ENCODE measurements at regions not wholly inside any gene's neighbourhood (a gene's known extent, or its start where the extent isn't known, plus 50 kb on each side); places are given as distances from the start of the nearest gene placed in this dataset.

DNA sequence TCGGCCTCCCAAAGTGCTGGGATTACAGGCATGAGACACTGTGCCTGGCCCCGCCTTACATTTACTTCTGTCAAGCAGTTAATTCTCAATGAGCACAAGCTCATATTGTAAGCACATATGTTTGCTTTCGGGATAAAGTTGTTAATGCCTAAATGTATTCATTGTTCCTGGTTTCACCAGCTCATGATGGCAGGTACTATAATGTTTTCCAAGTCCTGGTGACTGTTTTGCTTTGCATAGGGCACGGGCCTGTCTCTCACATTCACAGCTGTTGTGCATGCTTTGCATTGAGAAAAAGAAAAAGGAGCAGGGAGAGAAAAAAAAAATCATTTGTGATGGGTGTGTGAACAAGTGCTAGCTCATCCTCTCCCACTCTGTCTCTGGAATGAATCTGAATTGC is 661.2 kb upstream of the TENM3 start:
- DNase-seq: no peak

DNA sequence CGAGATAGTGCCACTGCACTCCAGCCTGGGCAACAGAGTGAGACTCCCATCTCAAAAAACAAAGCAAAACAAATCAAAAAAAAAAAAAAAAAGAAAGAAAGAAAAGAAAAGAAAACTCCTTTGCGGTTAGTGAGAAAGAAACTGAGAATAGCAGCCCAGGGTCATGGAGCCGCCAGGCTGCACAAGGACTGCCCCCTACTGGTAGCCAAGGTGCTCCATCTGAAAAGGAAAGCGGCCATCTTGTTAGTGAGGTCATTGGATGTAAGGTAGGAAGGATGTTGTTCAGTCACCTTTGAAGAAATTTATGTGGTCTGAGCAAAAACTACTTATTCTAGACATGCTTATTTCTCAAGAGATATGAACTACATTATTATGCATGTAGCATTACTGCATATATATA is 660.6 kb upstream of the TENM3 start:
- DNase-seq: no peak

DNA sequence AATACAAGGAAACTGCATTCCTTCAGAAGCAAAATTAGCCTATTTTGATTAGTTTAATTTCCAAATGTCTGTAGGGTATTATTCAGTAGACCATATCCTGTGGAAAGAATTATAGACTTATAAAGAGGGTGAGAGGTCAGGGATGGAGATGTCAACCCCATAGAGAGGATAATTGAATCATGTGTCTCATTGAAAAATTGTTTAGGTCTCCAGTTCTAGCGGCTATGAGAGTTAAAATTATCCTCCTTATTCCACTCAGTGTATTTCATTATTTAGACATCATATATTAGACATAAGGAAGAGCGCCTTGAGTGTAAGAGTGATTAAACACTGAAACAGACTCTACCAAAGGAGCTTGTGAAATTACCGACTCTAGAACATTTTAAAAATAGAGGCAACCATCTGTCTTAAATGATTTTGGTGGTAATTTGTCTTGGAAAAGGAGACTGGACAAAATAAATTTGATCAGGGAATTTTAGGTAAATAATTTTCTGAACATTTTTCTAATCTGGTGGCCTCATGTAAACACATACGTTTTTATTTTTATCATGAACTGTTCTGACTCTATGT is 654.4 kb upstream of the TENM3 start:
- no peak for DNase-seq

DNA sequence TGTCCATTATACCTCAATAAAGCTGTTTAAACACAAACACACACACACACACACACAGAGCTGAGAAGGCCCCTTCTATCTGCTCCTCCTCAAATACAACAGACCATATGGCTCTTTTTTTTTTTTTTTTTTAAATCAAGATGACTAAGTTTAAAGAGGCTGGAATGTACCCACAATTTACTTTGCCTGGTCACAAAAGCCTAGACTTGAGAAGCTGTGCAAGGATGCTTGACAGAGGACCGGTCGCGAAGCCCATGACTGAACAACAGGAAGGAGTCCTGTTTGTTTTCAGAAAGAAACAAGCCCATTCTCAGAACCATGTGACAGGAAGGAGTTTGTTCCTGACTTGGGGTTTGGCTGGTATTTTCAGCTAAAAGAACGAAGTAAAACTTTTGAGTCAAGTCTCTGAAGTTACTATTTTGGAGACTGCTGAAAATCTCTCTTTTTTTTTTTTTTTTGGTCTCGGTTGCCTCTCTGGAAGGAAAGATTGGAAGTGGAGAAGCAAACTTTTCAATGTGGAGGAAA is 650.9 kb upstream of the TENM3 start:
- no peak for DNase-seq

DNA sequence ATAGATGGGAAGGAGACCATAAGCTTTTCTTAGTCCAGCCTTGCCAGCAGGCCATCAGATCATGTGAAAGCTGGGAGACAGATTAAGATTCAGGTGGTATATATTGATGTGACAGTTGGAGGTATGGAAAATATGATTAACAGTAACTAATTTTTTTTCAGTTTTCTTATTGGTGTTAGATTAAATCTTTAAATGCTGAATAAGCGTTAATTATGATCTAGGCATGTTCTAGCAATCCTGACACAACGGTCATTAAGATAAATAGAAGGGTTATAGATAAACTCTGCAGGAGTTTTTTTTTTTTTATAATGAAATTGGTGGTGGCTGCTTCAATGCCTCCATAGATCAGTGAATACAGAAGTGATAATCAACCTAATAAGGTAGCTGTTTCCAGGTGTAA is 649.5 kb upstream of the TENM3 start:
- no peak for DNase-seq

DNA sequence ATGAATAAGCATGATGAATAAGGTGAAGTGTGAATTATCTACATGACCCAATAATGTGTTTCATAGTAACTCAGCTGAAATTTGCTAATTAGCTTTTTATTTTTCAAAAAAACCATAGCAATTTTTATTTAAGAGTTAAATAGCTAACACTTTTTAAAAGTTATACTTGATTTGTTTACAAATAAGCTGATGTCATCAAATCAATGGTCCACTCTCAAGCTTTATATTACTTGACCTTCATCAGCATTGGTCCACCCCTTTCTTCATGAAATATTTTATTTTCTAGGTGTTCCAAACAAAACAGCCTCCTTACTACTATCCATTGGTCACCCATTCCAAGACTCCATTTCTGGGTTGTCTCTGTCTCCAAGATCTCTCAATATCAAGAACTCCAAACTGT is 649.0 kb upstream of the TENM3 start:
- no peak for DNase-seq

DNA sequence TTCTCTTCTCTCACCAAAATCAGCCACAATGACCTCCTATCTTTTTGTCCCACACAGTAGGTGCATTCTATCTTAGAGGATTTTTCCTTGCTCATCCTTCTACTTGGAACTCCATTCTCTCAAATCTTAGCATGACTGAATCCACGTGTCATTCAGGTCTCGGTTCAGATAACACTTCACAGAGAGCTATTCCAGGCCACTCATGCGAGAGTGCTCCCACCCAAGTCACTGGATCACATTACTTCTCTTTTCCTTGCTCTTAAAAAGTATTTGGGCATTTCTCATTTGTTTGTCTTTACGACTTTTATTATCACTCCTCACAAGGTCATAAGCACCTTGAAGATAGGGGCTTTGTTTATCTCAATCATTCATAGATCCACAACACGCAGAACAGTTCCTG is 647.5 kb upstream of the TENM3 start:
- DNase-seq: no peak

DNA sequence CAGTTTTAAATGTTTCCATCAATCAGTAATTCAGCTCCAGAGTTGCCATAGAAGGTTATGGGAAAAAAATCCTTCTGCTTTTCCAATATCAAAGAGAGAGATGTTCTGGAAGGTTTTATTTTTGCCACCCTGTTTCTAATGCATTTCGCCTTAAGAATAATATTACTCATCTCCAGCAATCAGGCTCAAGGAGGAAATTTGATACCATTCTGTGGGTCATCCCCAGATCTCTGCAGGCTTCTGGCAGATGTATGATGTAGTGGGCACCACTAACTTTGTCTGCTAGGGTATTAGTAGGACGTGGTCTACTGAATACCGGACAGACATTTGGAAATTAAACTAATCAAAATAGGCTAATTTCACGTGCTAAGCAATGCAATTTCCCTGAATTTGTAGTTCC is 645.4 kb upstream of the TENM3 start:
- DNase-seq: no peak

DNA sequence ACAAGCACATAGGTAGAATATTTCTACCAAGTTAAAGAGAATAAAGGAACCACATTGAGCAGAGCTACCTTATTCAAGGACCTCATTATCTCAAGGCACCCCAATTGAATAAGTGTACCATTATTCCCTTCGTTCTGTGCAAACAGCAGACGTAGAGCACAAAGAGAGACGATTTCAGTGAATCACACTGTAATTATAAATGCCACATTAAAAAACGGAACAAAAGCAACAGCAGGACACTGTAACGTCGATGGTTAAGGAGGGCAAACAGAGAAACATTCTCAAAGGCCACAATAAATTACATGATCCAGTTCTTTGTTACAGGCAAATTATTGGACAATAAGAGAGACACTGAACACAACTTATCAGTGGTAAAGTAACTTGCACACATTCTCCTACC is 644.1 kb upstream of the TENM3 start:
- no peak for DNase-seq

DNA sequence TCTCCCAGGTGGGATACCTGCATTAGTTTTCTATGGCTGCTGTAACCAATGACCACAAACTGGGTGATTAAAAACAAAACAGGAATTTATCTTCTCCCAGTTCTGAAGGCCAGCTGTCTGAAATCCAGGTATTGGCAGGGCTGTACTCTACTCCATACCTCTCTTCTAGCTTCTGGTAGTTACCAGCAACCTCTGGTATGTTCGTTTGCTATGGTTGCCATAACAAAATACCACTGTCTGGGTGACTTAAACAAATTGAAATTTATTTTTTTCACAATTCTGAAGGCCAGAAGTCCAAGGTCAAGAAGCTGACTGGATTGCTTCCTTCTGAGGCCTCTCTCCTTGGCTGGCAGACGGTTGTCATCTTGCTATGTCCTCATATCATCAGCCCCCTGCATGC is 642.1 kb upstream of the TENM3 start:
- DNase-seq: no peak

DNA sequence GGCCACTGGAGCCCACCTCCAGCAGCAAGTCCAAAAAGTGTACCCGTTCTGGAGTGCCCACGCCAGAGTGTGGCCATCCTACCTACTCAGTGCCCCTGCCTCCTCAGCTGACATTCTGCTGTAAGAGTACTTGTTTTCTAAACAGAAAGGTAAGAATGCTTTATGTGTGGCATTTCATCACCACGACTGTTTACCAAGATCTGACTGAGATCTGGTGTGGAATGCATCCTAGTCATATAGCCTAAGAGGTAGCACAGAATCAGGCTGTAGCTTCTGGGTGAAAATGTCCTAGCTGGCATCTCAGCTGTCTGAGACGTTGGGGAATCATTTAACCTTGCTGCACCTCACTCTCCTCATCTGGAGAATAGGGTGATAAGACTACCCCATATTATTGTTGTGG is 638.7 kb upstream of the TENM3 start:
- DNase-seq: no peak

DNA sequence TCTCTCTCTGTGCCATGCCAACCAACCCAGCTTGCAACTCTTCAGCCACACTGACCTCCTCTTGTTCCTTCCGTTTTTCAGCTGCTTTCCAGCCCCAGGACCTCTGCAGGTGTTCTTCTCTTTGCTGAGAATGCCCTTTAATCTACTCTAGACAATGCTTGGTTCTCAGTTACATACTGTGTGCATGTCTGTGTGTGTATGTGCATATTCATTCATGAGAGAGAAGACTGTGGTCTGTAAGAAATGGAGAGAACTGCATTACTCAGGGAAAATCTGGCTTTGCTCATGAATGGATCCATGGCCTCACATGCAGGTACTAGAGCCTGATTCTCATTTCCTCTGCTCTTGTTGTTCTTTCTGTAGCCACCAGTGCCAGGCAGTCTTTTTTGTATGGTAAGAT is 636.9 kb upstream of the TENM3 start:
- DNase-seq: no peak

DNA sequence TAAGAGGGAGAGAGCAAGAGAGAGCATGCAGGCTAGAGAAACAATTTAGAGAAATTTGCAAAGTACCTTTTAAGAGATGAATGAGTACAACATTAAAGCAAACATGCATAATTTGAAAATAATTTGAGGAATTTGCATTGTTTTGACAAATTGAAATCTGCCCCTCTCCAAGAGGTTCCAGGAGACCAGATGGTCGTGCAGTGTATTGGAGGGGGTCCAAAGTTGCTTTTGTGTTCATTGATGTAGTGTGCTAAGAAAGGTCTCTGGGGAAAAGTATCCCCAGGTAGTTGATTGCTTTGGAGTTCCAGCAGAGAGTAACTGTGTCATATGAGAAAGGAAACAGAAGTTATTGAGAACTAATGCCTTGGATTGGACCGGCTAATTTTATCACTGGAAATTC is 635.0 kb upstream of the TENM3 start:
- DNase-seq: no peak

DNA sequence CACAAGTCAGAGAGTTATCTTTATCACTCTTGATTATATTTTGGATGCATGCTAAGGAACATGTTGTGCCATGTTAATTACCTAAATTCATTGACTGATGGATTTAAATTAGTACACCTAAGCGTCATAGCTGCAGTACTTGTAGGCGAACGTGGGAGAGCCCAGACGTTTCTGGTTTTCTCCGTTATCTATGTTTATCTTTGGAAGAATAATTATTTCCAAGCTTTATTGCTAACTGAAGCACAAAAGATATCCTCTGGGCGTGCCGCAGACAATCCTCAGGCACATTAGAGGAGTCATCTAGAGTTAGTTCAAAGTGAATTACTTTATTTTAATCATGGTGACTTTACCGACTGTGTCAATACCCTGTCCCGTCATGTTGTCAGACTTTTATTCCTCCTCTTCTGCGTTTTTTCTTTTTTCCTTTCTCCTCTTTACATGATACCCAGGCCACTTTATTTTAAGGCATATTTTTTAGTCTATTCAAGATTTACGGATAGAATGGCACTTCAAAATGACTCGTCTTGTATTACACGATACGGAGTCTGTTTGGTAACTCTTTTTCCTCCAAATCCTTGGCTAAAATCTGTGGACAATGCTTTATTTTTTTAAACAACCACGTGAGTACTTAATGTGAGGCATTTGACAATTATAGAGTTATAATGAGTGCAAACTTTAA is 632.0 kb upstream of the TENM3 start:
- DNase-seq: no peak

DNA sequence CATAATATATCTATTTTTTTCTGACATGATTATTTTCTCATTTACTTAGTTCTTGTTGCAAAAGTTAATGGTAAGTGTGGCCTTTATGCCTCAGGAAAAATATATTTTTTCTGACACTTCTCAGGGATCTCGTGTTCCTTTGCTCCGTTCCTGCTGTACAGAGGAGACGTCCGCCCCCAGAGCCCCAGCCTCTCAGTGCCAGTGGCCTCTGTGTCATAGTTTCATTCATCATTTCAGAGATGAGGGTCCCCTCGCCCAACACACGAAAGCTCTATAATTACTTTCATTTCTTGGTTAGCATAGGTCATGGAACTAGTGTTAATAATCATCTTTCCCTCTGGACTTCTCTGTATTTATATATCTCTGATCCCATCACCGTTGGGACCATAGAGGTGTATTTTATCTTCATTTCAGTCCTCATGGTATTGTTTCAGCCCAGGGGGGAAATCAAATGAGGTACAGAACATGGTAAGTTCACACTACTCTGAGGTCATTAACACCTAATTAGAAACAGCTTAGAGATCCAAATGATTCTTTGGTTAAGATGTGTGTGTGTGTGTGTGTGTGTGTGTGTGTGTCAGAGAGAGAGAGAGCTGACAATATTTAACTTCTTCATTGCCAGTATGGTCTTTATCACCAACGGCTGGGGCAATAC is 631.1 kb upstream of the TENM3 start:
- DNase-seq: no peak

DNA sequence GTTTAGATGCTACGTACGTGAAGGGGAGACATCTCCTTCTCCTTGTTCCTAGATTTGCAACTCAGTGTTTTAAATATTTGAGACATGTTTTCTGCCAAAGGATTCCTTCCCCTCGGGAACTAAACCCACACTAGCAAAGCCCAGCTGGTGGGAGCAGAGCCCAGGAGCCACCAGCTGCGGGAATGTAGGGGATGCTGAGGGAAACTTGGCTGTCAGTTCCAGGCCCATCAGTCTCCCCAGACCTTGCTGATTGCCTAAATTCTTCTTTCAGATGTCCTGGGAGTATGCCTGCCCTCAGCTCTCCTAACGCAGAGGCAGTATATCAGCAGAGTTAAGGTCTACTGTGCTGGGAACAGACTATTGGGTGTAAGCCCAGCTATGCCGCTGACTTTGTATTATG is 630.0 kb upstream of the TENM3 start:
- DNase-seq: no peak

DNA sequence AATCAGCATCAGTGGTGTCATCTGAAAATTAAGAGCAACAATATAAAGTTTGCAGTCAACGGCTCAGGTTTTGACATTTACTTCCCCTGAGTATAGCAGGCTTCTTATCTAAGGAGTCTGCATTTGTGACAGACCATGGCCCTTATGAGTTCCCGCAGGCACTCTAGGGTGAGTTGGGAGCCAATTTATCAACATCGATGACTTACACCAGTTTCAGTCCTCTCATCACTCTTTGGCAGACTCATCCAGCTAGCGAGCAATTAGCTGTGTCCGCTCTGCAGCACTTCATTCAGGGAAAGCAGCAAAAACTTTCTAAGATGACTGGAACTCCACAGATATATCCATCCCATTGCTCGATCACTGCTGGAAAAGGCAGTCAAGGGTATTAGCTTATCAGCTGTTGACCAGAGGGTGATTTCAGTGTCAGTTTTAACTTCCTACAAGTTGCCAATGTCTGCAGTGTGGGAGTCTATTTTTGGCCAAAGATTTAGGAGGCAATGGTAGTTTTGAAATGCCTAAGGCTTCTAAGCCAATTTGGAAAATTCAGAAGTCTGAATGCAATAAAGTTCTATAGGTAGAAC is 625.1 kb upstream of the TENM3 start:
- DNase-seq: no peak

DNA sequence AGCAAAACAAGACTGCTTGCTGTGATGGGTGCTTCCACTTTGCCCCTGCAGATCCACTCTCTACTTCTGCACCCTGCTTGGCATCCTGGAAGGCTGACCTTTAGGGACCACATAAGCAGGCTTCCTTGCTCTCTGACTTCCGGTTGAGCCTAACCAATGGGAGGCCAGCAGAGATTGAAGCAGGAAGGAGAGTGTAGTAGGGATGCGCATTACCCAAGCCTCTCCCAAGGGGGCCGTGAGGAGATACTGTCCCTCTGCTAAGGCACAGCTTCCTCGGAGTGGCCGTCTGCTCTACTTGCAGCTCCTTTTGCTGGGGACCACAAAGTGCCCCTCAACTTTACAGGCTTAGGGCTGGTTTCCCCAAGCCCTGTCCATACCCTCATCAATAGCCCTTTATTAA is 624.3 kb upstream of the TENM3 start:
- no peak for DNase-seq

DNA sequence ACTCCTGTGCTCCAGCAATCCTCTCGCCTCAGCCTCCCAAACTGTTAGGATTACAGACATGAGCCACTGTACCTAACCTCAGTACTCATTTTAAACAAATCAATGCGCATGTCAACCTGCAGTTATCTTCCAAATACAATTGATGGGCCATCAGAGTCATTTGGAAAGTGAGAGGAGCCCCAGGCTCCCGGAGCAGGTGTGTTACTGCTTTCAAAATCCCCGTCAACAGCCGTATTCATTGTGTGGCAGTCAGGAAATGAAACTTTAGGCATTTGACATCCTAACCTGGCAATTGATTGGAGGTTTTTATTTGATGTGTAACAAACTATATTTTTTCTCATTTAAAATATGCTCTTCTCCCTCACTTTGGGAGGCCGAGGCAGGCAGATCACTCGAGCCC is 623.6 kb upstream of the TENM3 start:
- no peak for DNase-seq

DNA sequence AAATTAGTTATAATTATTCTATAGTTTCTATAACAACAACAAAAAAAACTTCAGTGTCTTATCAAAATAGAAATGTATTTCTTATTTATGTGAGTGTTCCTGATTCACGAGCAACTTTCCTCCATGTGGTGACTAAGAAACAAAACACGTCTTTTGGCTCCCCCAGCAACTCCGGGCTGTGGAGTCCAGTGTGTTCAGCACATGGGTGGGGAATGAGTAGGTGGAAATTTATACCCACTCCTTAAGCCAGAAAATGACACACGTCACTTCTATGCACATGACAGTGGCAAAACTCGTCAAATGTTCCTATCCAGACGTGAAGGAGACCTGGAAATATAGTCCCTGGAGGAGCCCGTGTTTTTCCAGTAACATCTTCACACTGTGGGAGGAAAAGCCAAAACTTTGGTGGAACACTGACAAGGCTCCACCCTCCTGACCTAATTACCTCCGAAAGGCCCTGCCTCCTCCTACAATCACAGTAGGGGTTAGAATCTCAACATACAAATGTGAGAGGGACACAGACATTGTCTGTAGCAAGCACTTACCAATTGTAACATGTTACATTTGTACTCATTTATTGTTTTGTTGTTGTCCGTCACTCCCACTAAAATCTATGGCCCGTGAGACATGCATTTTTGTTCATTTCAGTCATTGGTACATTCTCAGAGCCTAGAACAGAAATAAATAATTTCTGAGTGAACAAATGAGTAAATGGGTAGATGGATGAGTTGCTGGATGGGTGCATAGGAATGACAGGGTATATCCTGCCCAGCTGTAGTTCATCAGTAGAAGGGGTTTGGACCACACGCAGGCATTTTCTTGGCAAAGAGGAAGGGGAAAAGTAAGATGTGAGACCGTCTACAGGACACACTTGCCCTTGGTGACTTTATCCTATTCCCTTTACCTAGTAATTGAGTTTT is 605.8 kb upstream of the TENM3 start:
- no peak for DNase-seq

DNA sequence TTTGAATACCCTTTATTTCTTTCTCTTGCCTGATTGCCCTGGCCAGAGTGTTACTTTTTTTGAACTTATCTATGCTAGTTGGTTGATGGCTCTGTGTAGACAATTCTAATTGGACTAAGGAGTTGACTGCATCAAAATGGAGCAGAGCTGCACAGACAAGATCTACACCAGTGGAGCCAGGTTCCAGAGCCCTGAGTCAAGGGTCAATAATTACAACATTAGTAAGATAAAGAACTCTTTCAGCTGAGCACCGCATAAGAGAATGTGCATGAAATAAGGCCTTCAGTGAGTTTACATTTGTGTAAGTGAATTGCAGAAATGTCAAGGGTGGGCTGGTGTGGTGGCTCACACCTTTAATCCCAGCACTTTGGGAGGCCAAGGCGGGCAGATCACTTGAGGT is 599.7 kb upstream of the TENM3 start:
- no peak for DNase-seq

DNA sequence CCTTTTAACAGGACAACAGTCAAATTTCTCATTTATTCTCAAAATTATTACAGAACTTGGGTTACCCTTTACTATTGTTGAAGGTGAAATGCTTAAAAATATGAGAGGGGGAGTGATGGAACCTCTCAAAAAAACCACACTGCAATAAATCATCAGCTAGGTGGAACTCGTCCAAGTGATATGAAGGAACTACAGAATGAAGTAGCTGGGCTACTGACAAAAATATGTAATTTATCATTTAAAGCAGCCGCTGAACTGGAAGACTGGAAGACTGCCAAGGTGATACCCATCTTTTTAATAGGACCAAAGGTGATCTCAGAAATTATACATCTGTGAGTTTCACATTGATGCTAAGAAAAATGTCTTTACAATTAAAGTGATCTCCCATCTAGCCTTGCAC is 597.7 kb upstream of the TENM3 start:
- DNase-seq: no peak

DNA sequence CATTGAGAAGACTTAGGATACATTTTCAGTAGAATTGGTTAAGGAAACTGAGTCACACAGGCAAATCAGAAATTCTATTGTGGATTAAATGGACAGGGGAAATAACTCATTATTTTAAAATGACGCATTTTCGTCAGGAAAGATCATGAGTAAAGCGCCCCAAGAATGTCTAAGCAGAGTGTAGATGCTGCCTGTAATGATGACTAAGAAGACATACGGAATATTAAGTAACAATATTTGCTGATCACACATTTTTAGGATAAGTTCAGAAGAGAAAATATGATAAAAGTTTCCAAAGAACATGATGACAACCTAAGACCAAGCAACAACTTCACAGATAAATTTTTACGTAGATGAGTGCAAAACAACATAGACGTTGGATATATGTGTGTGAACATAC is 596.3 kb upstream of the TENM3 start:
- DNase-seq: no peak

All from activated T-cell treated with anti-CD3 and anti-CD28 coated beads, Interleukin-2, amount 50 U/mL, for 1 hour (primary cell).